ENCODE measurements at regions not wholly inside any gene's neighbourhood (a gene's known extent, or its start where the extent isn't known, plus 50 kb on each side); places are given as distances from the start of the nearest gene placed in this dataset.

GRCh38 chr10:22792161-22792560 lies 77.8 kb upstream of the PIP4K2A start:
- Histone ChIP-seq H3K36me3 (ENCODE audit: insufficient read depth, low read length) (no peaks in the 10 kb centered on the region), H3K9me2 (ENCODE audit: insufficient read depth, low read length) (no peaks in the 10 kb centered on the region), H3K4me3 (ENCODE audit: low read length) (no peak overlapping the region), H3K79me2 (replicated peaks; ENCODE audit: insufficient read depth, low read length) (no peaks in the 10 kb centered on the region), H2AFZ (ENCODE audit: low read depth, low read length) (no peak overlapping the region), H3K27ac (ENCODE audit: low read length) (no peak overlapping the region), H3F3A (ENCODE audit: insufficient read depth, low read length, poor library complexity, severe bottlenecking) (no peaks in the 10 kb centered on the region), H3K9me3 (ENCODE audit: low read length) (no peaks in the 10 kb centered on the region), H4K20me1 (ENCODE audit: insufficient read depth) (no peaks in the 10 kb centered on the region), H3K4me2 (ENCODE audit: low read length) (no peak overlapping the region), H3K9ac (ENCODE audit: low read length) (no peak overlapping the region), H3K27me3 (ENCODE audit: insufficient read depth, low read depth, low read length) (no peaks in the 10 kb centered on the region)
- no peak for TF ChIP-seq SMC3 (conservative IDR thresholded peaks at IDR 0.05; ENCODE audit: poor library complexity)
- no peak for TF ChIP-seq CTCF (IDR thresholded peaks at IDR 0.05; ENCODE audit: poor library complexity, severe bottlenecking)
- no peak for TF ChIP-seq RAD21 (conservative IDR thresholded peaks at IDR 0.05)
- TF ChIP-seq, protein P1, sequence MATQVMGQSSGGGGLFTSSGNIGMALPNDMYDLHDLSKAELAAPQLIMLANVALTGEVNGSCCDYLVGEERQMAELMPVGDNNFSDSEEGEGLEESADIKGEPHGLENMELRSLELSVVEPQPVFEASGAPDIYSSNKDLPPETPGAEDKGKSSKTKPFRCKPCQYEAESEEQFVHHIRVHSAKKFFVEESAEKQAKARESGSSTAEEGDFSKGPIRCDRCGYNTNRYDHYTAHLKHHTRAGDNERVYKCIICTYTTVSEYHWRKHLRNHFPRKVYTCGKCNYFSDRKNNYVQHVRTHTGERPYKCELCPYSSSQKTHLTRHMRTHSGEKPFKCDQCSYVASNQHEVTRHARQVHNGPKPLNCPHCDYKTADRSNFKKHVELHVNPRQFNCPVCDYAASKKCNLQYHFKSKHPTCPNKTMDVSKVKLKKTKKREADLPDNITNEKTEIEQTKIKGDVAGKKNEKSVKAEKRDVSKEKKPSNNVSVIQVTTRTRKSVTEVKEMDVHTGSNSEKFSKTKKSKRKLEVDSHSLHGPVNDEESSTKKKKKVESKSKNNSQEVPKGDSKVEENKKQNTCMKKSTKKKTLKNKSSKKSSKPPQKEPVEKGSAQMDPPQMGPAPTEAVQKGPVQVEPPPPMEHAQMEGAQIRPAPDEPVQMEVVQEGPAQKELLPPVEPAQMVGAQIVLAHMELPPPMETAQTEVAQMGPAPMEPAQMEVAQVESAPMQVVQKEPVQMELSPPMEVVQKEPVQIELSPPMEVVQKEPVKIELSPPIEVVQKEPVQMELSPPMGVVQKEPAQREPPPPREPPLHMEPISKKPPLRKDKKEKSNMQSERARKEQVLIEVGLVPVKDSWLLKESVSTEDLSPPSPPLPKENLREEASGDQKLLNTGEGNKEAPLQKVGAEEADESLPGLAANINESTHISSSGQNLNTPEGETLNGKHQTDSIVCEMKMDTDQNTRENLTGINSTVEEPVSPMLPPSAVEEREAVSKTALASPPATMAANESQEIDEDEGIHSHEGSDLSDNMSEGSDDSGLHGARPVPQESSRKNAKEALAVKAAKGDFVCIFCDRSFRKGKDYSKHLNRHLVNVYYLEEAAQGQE (IDR thresholded peaks at IDR 0.05; ENCODE audit: borderline replicate concordance), result no peak
- TF ChIP-seq POLR2AphosphoS5 (IDR thresholded peaks at IDR 0.05), result no peak
- TF ChIP-seq MXI1 (conservative IDR thresholded peaks at IDR 0.05; ENCODE audit: poor library complexity, severe bottlenecking), result no peak
- TF ChIP-seq EP300 (conservative IDR thresholded peaks at IDR 0.05; ENCODE audit: poor library complexity, severe bottlenecking), result no peak
- no peak for TF ChIP-seq EZH2 (IDR thresholded peaks at IDR 0.05; ENCODE audit: borderline replicate concordance, insufficient read depth, low read length, poor library complexity, severe bottlenecking)

GRCh38 chr10:22791665-22792064 lies 77.3 kb upstream of the PIP4K2A start:
- H3K27me3 ChIP-seq (ENCODE audit: insufficient read depth, low read depth, low read length), result no peaks in the 10 kb centered on the region
- H4K20me1 ChIP-seq (ENCODE audit: insufficient read depth), result no peaks in the 10 kb centered on the region
- H3K27ac ChIP-seq (ENCODE audit: low read length), result no peak overlapping the region
- no peaks in the 10 kb centered on the region for H3K9me2 ChIP-seq (ENCODE audit: insufficient read depth, low read length)
- no peaks in the 10 kb centered on the region for H3K9me3 ChIP-seq (ENCODE audit: low read length)
- H3K36me3 ChIP-seq (ENCODE audit: insufficient read depth, low read length), result no peaks in the 10 kb centered on the region
- TF ChIP-seq EZH2 (IDR thresholded peaks at IDR 0.05; ENCODE audit: borderline replicate concordance, insufficient read depth, low read length, poor library complexity, severe bottlenecking) (no peak), EP300 (conservative IDR thresholded peaks at IDR 0.05; ENCODE audit: poor library complexity, severe bottlenecking) (no peak), RAD21 (conservative IDR thresholded peaks at IDR 0.05) (no peak)
- no peak overlapping the region for H3K9ac ChIP-seq (ENCODE audit: low read length)
- H3K4me3 ChIP-seq (ENCODE audit: low read length), result no peak overlapping the region
- no peak overlapping the region for H3K4me2 ChIP-seq (ENCODE audit: low read length)
- no peaks in the 10 kb centered on the region for H3F3A ChIP-seq (ENCODE audit: insufficient read depth, low read length, poor library complexity, severe bottlenecking)
- H2AFZ ChIP-seq (ENCODE audit: low read depth, low read length), result no peak overlapping the region
- no peaks in the 10 kb centered on the region for H3K79me2 ChIP-seq (replicated peaks; ENCODE audit: insufficient read depth, low read length)

DNA sequence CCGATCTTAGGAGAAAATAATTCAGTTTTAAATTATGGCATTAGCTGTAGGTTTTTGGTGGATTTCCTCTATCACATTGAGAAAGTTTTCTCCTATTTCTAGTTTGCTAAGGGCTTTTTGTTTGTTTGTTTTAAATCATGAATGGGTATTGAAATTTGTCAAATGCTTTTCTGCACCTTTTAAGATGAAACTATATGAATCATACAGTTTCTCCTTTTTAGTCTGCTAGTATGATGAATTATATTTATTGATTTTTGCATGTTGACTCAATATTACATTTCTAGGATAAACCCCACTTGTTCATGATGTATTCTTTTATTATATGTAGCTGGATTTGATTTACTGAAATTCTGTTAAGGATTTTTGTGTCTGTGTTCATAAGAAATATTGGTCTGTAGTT lies 70.3 kb upstream of the PIP4K2A start:
- no peak overlapping the region for H3K9ac ChIP-seq (ENCODE audit: low read length)
- TF ChIP-seq RAD21 (conservative IDR thresholded peaks at IDR 0.05) (no peak), TAF1 (IDR thresholded peaks at IDR 0.05; ENCODE audit: low read depth) (no peak)
- no peaks in the 10 kb centered on the region for H4K20me1 ChIP-seq (ENCODE audit: insufficient read depth)
- H3K4me2 ChIP-seq (ENCODE audit: low read length), result no peak overlapping the region
- no peak overlapping the region for H3K4me3 ChIP-seq (ENCODE audit: low read length)
- H3K9me2 ChIP-seq (ENCODE audit: insufficient read depth, low read length), result no peaks in the 10 kb centered on the region
- H3K9me3 ChIP-seq (ENCODE audit: low read length), result no peaks in the 10 kb centered on the region
- no peaks in the 10 kb centered on the region for H3K27me3 ChIP-seq (ENCODE audit: insufficient read depth, low read depth, low read length)
- H3K79me2 ChIP-seq (replicated peaks; ENCODE audit: insufficient read depth, low read length), result no peaks in the 10 kb centered on the region
- no peaks in the 10 kb centered on the region for H3K36me3 ChIP-seq (ENCODE audit: insufficient read depth, low read length)
- H3K27ac ChIP-seq (ENCODE audit: low read length), result no peak overlapping the region
- no peaks in the 10 kb centered on the region for H3F3A ChIP-seq (ENCODE audit: insufficient read depth, low read length, poor library complexity, severe bottlenecking)
- no peak overlapping the region for H2AFZ ChIP-seq (ENCODE audit: low read depth, low read length)
